Chondrocyte (in vitro differentiated cells): ENCODE measurements at regions not wholly inside any gene's neighbourhood (a gene's known extent, or its start where the extent isn't known, plus 50 kb on each side); places are given as distances from the start of the nearest gene placed in this dataset.

Experiments
- DNase-seq: peaks from one replicate; pipeline ENCODE4 v3.0.0; 2021; ENCODE audit warnings: mixed read lengths, low spot score
- H3K27ac Mint-ChIP-seq: one replicate; pipeline ENCODE4 v1.8.0; 2021; ENCODE audit warnings: mild to moderate bottlenecking, moderate library complexity, mixed read lengths; ENCODE audit not compliant: unreplicated experiment
- H3K27me3 Mint-ChIP-seq: 2 replicates; pipeline ENCODE4 v1.8.0; 2021; ENCODE audit warnings: low read depth, mixed read lengths
- H3K36me3 Mint-ChIP-seq: 2 replicates; pipeline ENCODE4 v1.8.0; 2021; ENCODE audit warnings: low read depth, mixed read lengths
- H3K4me1 Mint-ChIP-seq: 2 replicates; pipeline ENCODE4 v1.8.0; 2021; ENCODE audit warnings: low read depth, mild to moderate bottlenecking, mixed read lengths
- H3K4me3 Mint-ChIP-seq: one replicate; pipeline ENCODE4 v1.8.0; 2021; ENCODE audit warnings: mild to moderate bottlenecking, moderate library complexity, mixed read lengths; ENCODE audit not compliant: unreplicated experiment
- H3K9me3 Mint-ChIP-seq: 2 replicates; pipeline ENCODE4 v1.8.0; 2021; ENCODE audit warnings: low read depth, mixed read lengths
- CTCF ChIP-seq: fragments of 200-600 bp; sonication (generic); IDR thresholded peaks from 2 replicates; pipeline ENCODE4 v1.5.0; 2021; ENCODE audit warnings: antibody characterized with exemption, mild to moderate bottlenecking, moderate library complexity

DNA sequence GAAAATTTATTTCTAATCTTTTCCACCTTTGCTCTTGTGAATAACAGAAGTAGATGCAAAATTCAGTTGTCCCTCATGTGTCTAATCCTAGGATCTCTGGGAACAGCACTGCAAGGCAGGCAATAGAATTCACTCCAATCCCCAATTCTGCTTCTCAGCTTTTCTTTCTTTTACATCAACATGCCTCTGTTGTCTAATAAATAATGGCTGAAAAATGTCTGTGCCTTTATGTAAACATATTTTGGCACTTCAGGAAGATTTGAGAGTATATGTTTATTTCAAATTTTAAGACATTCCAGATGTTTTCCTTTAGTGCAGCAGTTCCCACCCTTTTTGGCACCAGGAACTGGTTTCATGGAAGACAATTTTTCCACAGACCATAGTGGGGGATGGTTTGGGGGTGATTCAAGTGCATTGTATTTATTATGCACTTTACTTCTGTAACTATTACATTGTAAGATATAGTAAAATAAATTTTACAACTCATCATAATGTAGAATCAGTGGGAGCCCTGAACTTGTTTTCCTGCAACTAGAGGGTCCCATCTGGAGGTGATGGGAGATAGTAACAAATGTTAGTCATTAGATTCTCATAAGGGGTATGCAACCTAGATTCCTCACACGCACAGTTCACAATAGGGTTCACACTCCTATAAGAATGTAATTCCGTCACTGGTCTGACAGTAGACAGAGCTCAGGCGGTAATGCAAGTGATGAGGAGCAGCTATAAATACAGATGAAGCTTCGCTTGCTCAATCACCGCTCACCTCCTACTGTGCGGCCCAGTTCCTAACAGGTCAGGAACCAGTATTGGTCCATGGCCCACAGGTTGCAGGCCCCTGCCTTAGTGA lies 590.3 kb upstream of the CNTNAP5 start:
- no peaks in the 10 kb centered on the region for H3K36me3 Mint-ChIP-seq
- H3K4me1 Mint-ChIP-seq = no peaks in the 10 kb centered on the region
- TF ChIP-seq CTCF = no peak
- no peaks in the 10 kb centered on the region for H3K9me3 Mint-ChIP-seq
- H3K4me3 Mint-ChIP-seq = no peak overlapping the region
- H3K27ac Mint-ChIP-seq = no peak overlapping the region
- peaks cover 1% of the 10 kb centered on the region for H3K27me3 Mint-ChIP-seq
- DNase-seq = no peak

DNA sequence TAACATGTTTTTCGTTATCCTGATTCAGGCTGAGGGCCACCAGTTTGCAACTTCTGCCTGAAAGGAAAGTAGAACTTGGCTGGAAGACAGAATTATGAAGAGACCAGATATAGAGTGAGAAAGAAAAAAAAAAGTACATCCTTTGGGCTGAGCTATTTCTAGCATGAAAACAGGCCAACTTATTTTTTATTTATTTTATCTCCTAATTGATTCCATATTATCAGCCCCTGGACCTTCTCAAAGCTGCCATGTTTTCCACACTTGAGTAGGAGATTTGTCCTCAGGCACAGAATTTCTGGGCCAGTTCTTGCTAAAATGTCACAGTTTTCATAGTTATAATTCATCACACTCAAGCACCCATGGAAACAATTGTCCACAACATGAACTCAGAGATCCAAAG lies 586.8 kb upstream of the CNTNAP5 start:
- H3K9me3 Mint-ChIP-seq = no peaks in the 10 kb centered on the region
- H3K27me3 Mint-ChIP-seq = peaks cover 1% of the 10 kb centered on the region
- DNase-seq = no peak
- no peak for TF ChIP-seq CTCF
- no peak overlapping the region for H3K4me3 Mint-ChIP-seq
- no peak overlapping the region for H3K27ac Mint-ChIP-seq
- no peaks in the 10 kb centered on the region for H3K36me3 Mint-ChIP-seq
- no peaks in the 10 kb centered on the region for H3K4me1 Mint-ChIP-seq

- TF ChIP-seq CTCF = no peak
- H3K27me3 Mint-ChIP-seq = peaks cover 1% of the 10 kb centered on the region
- H3K4me3 Mint-ChIP-seq = no peak overlapping the region
- H3K4me1 Mint-ChIP-seq = no peaks in the 10 kb centered on the region
- no peak overlapping the region for H3K27ac Mint-ChIP-seq
- no peaks in the 10 kb centered on the region for H3K9me3 Mint-ChIP-seq
- no peak for DNase-seq
- no peaks in the 10 kb centered on the region for H3K36me3 Mint-ChIP-seq
Measured at GRCh38 chr2:123438675-123439074, 586.4 kb upstream of the CNTNAP5 start.

- Mint-ChIP-seq H3K27me3 (no peaks in the 10 kb centered on the region), H3K4me1 (no peaks in the 10 kb centered on the region)
Measured at GRCh38 chr2:123448801-123449200, 576.3 kb upstream of the CNTNAP5 start.

GRCh38 chr2:123451542-123451941 lies 573.5 kb upstream of the CNTNAP5 start:
- Mint-ChIP-seq H3K27ac (no peak overlapping the region), H3K27me3 (no peaks in the 10 kb centered on the region), H3K4me1 (no peaks in the 10 kb centered on the region), H3K4me3 (no peak overlapping the region), H3K36me3 (no peaks in the 10 kb centered on the region), H3K9me3 (no peaks in the 10 kb centered on the region)
- DNase-seq = no peak
- no peak for TF ChIP-seq CTCF

More at GRCh38 chr2:123448801-123449200, 576.3 kb upstream of the CNTNAP5 start:
- DNase-seq = no peak
- no peaks in the 10 kb centered on the region for H3K9me3 Mint-ChIP-seq
- TF ChIP-seq CTCF = no peak
- no peak overlapping the region for H3K27ac Mint-ChIP-seq
- peaks cover 2% of the 10 kb centered on the region for H3K36me3 Mint-ChIP-seq
- no peak overlapping the region for H3K4me3 Mint-ChIP-seq
